Islet of Langerhans (tissue), 1 donor: ENCODE measurements at regions not wholly inside any gene's neighbourhood (a gene's known extent, or its start where the extent isn't known, plus 50 kb on each side); places are given as distances from the start of the nearest gene placed in this dataset.

Experiments used
- FAIRE-seq: peaks from one replicate; lab custom pipeline; 2011; peaks lifted over from hg19 to GRCh38; lab: Jason Lieb, UNC

GRCh38 chr15:87144775-87145174 lies 1065.1 kb downstream of the AGBL1 start:
- peak; percentile 78 for FAIRE-seq

- no peak for FAIRE-seq
Observed at GRCh38 chr15:87142096-87142495, 1062.4 kb downstream of the AGBL1 start.

- no peak for FAIRE-seq
Observed at GRCh38 chr15:87135109-87135508, 1055.4 kb downstream of the AGBL1 start.

DNA sequence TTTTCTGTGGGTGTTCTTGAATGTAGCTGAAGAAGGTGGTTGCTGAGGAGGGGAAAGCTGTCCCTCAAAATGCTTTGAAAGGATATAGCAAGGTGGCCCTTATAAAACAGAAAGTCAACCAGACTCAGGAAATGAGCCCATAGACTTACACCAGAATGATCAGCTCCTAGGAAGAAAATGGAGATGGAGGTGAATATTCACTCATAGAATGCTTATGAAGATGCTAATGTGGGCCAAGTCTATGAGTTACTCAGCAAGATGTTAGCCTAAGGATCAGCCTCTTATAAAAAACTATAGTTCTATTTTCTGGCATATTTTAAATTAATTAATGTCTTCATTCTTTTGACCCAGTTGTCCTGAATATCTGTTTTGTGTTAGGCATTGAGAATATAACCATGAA lies 1054.0 kb downstream of the AGBL1 start:
- no peak for FAIRE-seq

DNA sequence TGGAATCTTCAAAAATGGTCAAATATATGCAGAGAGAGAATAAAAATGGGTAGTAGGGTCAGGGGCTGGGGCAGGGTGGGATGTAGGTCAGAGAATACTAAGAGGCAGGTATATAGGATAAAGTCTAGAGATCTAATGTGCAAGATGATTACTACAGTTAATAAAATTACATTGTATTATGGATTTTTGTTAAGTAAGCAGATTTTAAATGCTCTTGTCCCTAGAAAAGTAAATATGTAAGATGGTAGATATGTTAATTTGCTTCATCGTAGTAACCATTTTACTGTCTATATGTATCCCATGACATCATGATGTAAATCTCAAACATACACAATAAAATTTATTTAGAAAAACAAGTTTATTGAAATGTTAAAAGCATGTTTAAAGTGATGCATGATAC lies 1051.4 kb downstream of the AGBL1 start:
- no peak for FAIRE-seq

GRCh38 chr15:87129916-87130315 lies 1050.2 kb downstream of the AGBL1 start:
- FAIRE-seq: no peak

DNA sequence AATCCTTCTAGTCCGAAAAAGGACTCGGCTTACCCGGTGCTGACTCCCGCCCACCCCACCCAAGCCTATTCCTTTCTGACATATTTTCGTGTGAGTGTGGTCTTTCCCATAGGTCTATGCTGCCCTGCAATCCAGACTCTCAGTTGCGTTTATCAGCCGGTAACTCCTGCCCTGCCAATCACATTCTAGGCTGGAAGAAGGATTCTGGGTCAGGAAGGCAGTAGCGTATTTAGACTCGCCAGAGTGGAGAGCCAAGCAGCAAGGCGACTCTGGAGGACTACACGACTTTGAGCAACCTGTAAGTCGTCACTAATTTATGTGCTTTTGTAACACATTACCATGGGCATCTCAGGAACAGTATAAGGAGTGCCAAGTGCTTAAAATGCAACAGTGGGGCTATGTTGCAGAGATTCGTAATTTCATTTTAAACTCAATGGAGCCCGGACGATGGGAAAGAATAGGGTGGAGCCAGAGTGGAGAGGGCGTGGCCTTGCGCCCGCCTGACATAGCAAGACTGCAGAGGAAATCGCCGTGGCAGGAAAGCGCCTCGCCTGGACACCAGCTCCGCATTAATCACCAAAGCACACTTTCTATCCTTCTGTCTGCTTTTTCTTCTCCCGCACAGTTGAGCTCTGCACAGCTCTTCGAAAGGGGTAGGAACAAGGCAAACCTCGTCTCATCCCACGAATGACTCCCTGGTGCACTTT lies 1044.2 kb downstream of the AGBL1 start:
- no peak for FAIRE-seq

DNA sequence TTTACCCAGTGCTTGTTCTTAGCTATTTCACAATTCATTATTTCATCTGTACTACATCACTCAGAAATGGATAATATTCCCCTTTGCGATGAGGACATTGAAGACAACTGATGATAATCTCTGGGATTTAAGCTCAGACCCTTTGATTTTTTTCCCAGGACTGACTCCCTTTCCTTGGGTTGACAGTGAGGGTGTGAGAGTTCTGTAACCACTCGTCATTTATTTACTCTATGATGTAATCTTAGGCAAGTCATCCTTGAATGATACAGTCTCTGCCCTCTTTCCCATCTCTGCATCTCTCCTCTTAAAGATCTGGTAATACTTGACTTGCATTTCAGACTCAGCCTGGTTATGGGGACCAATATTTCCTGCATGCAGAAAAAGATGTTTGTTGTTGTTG lies 1041.7 kb downstream of the AGBL1 start:
- peak; percentile 5 for FAIRE-seq

DNA sequence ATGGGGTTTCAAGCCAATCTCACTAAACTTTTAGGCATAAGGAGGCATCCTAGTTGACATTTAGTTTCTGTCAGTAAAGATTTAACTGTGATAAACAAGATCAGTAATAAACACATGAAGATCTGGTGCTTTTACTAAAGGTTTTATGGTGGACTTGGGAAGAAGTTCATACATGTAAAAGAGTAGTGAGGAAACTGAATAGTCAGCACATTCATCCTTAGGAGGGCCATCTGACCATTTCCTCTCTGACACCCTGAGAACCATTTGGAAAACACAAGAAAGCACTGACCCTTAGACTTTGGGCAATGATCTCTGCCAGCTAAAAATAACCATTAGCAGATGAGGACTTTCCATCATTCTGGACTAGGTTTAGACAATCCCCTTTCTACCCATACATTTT lies 1040.9 kb downstream of the AGBL1 start:
- FAIRE-seq: no peak

- FAIRE-seq: no peak
Observed at GRCh38 chr15:87118846-87119245, 1039.2 kb downstream of the AGBL1 start.

GRCh38 chr15:87118435-87118834 lies 1038.8 kb downstream of the AGBL1 start:
- FAIRE-seq: no peak

DNA sequence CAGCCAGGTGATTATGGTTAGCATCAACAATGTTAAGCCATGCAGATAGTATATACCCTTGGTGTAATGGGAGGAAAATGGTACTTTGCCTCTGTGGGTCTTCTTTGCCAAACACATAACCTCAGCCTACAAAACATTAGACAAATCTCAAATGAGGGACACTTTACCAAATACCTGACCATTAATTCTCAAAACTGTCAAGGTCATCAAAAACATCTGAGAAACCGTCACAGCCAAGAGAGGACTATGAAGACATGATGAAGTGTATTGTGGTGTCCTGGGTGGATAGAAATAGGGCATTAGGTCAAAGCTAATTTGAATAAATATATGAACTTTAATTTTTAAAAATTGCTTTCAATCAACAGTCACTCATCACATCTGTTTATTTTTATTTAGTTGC lies 1036.1 kb downstream of the AGBL1 start:
- FAIRE-seq: no peak

GRCh38 chr15:87099916-87100315 lies 1020.2 kb downstream of the AGBL1 start:
- no peak for FAIRE-seq

GRCh38 chr15:87089551-87089950 lies 1009.9 kb downstream of the AGBL1 start:
- no peak for FAIRE-seq

- no peak for FAIRE-seq
Observed at GRCh38 chr15:87083201-87083600, 1003.5 kb downstream of the AGBL1 start.

DNA sequence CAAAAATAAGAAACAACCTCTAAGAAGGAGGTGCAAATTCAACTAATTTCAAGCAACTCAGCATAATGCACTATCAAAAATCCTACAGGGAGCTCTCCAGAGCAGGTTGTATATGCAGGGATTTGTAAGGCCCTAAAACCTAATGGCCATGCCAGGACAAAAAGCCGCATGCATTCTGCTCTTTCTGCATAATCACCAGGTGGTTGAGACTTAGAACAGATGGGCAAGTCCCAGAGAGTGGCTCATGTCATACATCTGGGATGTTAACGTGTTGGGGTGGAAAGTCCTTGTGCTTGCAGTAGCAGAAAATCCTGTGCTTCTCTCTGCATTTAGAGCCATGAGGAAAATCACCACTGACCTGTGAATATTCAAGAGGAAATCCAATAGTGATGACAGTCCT lies 1002.9 kb downstream of the AGBL1 start:
- FAIRE-seq: no peak

GRCh38 chr15:87080547-87080946 lies 1000.9 kb downstream of the AGBL1 start:
- FAIRE-seq: no peak
